ENCODE measurements at regions not wholly inside any gene's neighbourhood (a gene's known extent, or its start where the extent isn't known, plus 50 kb on each side); places are given as distances from the start of the nearest gene placed in this dataset.

DNA sequence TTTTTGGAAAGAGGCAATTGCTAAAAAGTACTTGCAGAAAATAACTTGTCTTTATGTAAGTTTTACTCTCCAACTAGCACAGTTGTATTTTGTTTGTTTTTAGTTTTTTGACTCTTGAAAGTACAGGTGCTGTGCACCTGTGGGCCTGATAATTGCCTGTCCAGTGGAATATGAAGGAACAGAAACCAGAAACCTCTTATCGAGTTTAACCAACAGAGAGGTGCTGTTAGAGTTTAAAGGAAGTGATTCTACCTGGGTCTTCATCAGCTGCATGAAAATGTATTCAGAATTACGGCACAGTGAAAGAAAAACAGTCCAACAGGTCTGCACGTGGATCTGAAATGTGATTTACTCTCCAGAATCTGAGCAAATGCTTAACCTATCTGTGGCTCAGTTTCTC, 326.6 kb upstream of the POM121L12 start:
- DNase-seq (no peak), ATAC-seq (ENCODE audit: low read depth) (no peak)
- Histone ChIP-seq H3K4me3 (ENCODE audit: insufficient read depth, low read depth, low read length) (no peak overlapping the region), H2BK5ac (ENCODE audit: low read depth, low read length, poor library complexity, severe bottlenecking) (no peak overlapping the region), H2BK15ac (ENCODE audit: low read depth, low read length) (no peak overlapping the region), H3K79me1 (ENCODE audit: low read depth in 1 of 2, low read length in 2 of 2) (no peaks in the 10 kb centered on the region), H4K20me1 (ENCODE audit: insufficient read depth, low read length) (no peaks in the 10 kb centered on the region), H3K18ac (ENCODE audit: low read depth, low read length) (no peak overlapping the region), H4K8ac (ENCODE audit: low read depth in 2 of 2, low read length in 2 of 2) (no peak overlapping the region), H3K9ac (ENCODE audit: low read depth, low read length) (no peak overlapping the region), H3K56ac (ENCODE audit: extremely low read depth, insufficient read depth, low read length) (no peak overlapping the region), H2AK9ac (replicated peaks; ENCODE audit: low read depth, low read length, poor library complexity) (no peak overlapping the region), H2AFZ (replicated peaks; ENCODE audit: low read length, poor library complexity) (no peak overlapping the region), H3K27ac (ENCODE audit: insufficient read depth, low read length) (no peak overlapping the region), H3K23ac (ENCODE audit: low read depth, low read length) (no peak overlapping the region), H2AK5ac (ENCODE audit: low read depth, low read length) (no peak overlapping the region), H2BK120ac (ENCODE audit: low read depth, low read length) (no peak overlapping the region), H2BK20ac (ENCODE audit: low read depth, low read length) (no peak overlapping the region), H3K4me2 (ENCODE audit: low read depth, low read length) (no peak overlapping the region), H3K14ac (replicated peaks; ENCODE audit: low read depth, low read length) (no peak overlapping the region), H3K9me3 (ENCODE audit: control insufficient read depth, insufficient read depth, low read length) (peaks cover 8% of the 10 kb centered on the region), H3K9me1 (ENCODE audit: insufficient read depth, low read length) (no peaks in the 10 kb centered on the region), H4K5ac (ENCODE audit: low read depth, low read length) (no peak overlapping the region), H4K91ac (ENCODE audit: insufficient read depth, low read depth, low read length) (no peak overlapping the region), H3K36me3 (ENCODE audit: control insufficient read depth, insufficient read depth, low read length) (no peaks in the 10 kb centered on the region), H3K4me1 (ENCODE audit: control insufficient read depth, insufficient read depth, low read length) (no peaks in the 10 kb centered on the region), H3K4ac (ENCODE audit: low read depth, low read length) (no peak overlapping the region), H3K27me3 (ENCODE audit: control insufficient read depth, insufficient read depth, low read length) (no peaks in the 10 kb centered on the region)
- in situ Hi-C loops (cut with MboI; ENCODE audit: low sequenced_read_pairs) (no loop called here), intact Hi-C loops (cut with micrococcal nuclease) (no loop called here), dilution Hi-C loops (cut with HindIII; ENCODE audit: low sequenced_read_pairs, unreplicated experiment) (no loop called here)
- CTCF ChIA-PET = no interaction called here
- BruUV-seq (replicated peaks) = no TSS peak
- no CpG with 5 or more reads among the region's 3 CpGs for WGBS, 2 experiments (ENCODE audit: extremely low coverage in 2 of 2, insufficient read length in 1 of 2)
- TF ChIP-seq, protein P1, sequence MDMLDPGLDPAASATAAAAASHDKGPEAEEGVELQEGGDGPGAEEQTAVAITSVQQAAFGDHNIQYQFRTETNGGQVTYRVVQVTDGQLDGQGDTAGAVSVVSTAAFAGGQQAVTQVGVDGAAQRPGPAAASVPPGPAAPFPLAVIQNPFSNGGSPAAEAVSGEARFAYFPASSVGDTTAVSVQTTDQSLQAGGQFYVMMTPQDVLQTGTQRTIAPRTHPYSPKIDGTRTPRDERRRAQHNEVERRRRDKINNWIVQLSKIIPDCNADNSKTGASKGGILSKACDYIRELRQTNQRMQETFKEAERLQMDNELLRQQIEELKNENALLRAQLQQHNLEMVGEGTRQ (IDR thresholded peaks at IDR 0.05; ENCODE audit: low read depth, low read length) = no peak
- TF ChIP-seq FOS (IDR thresholded peaks at IDR 0.05; ENCODE audit: low read depth, low read length) (no peak), NFE2L2 (IDR thresholded peaks at IDR 0.05; ENCODE audit: low read depth, low read length) (no peak), RAD21 (IDR thresholded peaks at IDR 0.05; ENCODE audit: low read length) (no peak), MAFK (IDR thresholded peaks at IDR 0.05; ENCODE audit: low read depth, low read length) (no peak), MXI1 (IDR thresholded peaks at IDR 0.05; ENCODE audit: borderline replicate concordance, low read depth, low read length) (no peak), RCOR1 (IDR thresholded peaks at IDR 0.05; ENCODE audit: insufficient replicate concordance, low read length) (no peak), SMC3 (IDR thresholded peaks at IDR 0.05; ENCODE audit: low read depth, low read length) (no peak), MAZ (IDR thresholded peaks at IDR 0.05; ENCODE audit: borderline replicate concordance, low read depth, low read length) (no peak), BHLHE40 (IDR thresholded peaks at IDR 0.05; ENCODE audit: low read depth, low read length) (no peak), CHD1 (IDR thresholded peaks at IDR 0.05; ENCODE audit: low read depth, low read length) (no peak)
- TF ChIP-seq, protein P2, sequence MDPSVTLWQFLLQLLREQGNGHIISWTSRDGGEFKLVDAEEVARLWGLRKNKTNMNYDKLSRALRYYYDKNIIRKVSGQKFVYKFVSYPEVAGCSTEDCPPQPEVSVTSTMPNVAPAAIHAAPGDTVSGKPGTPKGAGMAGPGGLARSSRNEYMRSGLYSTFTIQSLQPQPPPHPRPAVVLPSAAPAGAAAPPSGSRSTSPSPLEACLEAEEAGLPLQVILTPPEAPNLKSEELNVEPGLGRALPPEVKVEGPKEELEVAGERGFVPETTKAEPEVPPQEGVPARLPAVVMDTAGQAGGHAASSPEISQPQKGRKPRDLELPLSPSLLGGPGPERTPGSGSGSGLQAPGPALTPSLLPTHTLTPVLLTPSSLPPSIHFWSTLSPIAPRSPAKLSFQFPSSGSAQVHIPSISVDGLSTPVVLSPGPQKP (IDR thresholded peaks at IDR 0.05; ENCODE audit: borderline replicate concordance, low read depth, low read length) = no peak
- TF ChIP-seq, protein P3, sequence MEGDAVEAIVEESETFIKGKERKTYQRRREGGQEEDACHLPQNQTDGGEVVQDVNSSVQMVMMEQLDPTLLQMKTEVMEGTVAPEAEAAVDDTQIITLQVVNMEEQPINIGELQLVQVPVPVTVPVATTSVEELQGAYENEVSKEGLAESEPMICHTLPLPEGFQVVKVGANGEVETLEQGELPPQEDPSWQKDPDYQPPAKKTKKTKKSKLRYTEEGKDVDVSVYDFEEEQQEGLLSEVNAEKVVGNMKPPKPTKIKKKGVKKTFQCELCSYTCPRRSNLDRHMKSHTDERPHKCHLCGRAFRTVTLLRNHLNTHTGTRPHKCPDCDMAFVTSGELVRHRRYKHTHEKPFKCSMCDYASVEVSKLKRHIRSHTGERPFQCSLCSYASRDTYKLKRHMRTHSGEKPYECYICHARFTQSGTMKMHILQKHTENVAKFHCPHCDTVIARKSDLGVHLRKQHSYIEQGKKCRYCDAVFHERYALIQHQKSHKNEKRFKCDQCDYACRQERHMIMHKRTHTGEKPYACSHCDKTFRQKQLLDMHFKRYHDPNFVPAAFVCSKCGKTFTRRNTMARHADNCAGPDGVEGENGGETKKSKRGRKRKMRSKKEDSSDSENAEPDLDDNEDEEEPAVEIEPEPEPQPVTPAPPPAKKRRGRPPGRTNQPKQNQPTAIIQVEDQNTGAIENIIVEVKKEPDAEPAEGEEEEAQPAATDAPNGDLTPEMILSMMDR (conservative IDR thresholded peaks at IDR 0.05; ENCODE audit: low read depth, low read length) = no peak
- POLR2A ChIA-PET (ENCODE audit: unreplicated experiment) = no interaction called here
